ENCODE measurements at regions not wholly inside any gene's neighbourhood (a gene's known extent, or its start where the extent isn't known, plus 50 kb on each side); places are given as distances from the start of the nearest gene placed in this dataset.

DNA sequence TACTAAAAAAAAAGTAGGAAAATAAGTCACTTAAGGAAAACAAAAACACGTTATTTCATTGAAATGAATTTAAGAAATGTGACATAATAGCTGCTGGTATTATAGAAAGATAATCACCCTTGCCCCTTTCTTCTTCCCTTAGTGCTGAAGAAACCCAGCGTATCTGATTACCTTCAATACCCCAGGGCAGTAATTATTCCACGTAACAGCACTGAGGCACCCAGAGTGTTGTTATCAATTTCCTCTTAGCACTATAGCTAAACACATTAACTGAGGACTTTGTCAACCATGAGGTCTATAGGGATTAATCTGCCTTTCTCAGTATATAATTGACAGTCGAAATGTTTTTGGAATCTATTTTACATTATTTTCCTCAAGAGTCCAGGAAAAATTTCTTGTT is 180.0 kb upstream of the NXPH2 start:
- TF ChIP-seq, protein P1, sequence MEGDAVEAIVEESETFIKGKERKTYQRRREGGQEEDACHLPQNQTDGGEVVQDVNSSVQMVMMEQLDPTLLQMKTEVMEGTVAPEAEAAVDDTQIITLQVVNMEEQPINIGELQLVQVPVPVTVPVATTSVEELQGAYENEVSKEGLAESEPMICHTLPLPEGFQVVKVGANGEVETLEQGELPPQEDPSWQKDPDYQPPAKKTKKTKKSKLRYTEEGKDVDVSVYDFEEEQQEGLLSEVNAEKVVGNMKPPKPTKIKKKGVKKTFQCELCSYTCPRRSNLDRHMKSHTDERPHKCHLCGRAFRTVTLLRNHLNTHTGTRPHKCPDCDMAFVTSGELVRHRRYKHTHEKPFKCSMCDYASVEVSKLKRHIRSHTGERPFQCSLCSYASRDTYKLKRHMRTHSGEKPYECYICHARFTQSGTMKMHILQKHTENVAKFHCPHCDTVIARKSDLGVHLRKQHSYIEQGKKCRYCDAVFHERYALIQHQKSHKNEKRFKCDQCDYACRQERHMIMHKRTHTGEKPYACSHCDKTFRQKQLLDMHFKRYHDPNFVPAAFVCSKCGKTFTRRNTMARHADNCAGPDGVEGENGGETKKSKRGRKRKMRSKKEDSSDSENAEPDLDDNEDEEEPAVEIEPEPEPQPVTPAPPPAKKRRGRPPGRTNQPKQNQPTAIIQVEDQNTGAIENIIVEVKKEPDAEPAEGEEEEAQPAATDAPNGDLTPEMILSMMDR (conservative IDR thresholded peaks at IDR 0.05; ENCODE audit: low read length) = no peak
- no peak for TF ChIP-seq EZH2phosphoT487 (IDR thresholded peaks at IDR 0.05; ENCODE audit: borderline replicate concordance)
